Fibroblast of lung (primary cell): ENCODE measurements at regions not wholly inside any gene's neighbourhood (a gene's known extent, or its start where the extent isn't known, plus 50 kb on each side); places are given as distances from the start of the nearest gene placed in this dataset.

Experiments used
- DNase-seq, 2 donors: peaks; one replicate each; pipeline versions ENCODE4 v3.0.0 to v3.0.0-alpha.2; 2010; ENCODE audit warnings: low read depth in 2 of 2
- H2AFZ ChIP-seq: 2 replicates; pipeline ENCODE4 v1.5.1; 2012; ENCODE audit warnings: low read length, control low read depth, inconsistent platforms
- H3K27ac ChIP-seq: 2 replicates; pipeline ENCODE4 v1.5.1; 2011; ENCODE audit warnings: low read length, control low read depth; ENCODE audit not compliant: insufficient read depth
- H3K27me3 ChIP-seq: 2 replicates; pipeline ENCODE4 v1.5.1; 2011; ENCODE audit warnings: mild to moderate bottlenecking, low read length; ENCODE audit not compliant: control insufficient read depth, insufficient read depth
- H3K36me3 ChIP-seq: 2 replicates; pipeline ENCODE4 v1.5.1; 2011; ENCODE audit warnings: low read length; ENCODE audit not compliant: control insufficient read depth, insufficient read depth
- H3K4me1 ChIP-seq: 2 replicates; pipeline ENCODE4 v1.5.1; 2011; ENCODE audit warnings: low read length; ENCODE audit not compliant: control insufficient read depth, insufficient read depth; ENCODE audit errors: extremely low read depth
- H3K4me2 ChIP-seq: 2 replicates; pipeline ENCODE4 v1.5.1; 2011; ENCODE audit warnings: low read length, control low read depth; ENCODE audit not compliant: insufficient read depth; ENCODE audit errors: extremely low read depth
- H3K4me3 ChIP-seq, 4 experiments: fragments of 200-600 bp in 1 of 4; sonication (generic) in 1 of 4; replicated peaks in 1 of 4; 2 replicates each; pipeline ENCODE4 v1.5.1; 2011 to 2016; ENCODE audit warnings: low read length in 4 of 4, low read depth in 3 of 4, mild to moderate bottlenecking in 3 of 4, control low read depth in 2 of 4, inconsistent platforms in 1 of 4, mixed read lengths in 1 of 4; ENCODE audit not compliant: insufficient read depth in 1 of 4; ENCODE audit errors: control extremely low read depth in 1 of 4
- H3K79me2 ChIP-seq: 2 replicates; pipeline ENCODE4 v1.5.1; 2012; ENCODE audit warnings: mild to moderate bottlenecking, low read length, inconsistent platforms; ENCODE audit not compliant: control insufficient read depth, insufficient read depth
- H3K9ac ChIP-seq: 2 replicates; pipeline ENCODE4 v1.5.1; 2011; ENCODE audit warnings: mild to moderate bottlenecking, low read length, control low read depth; ENCODE audit not compliant: insufficient read depth
- H3K9me3 ChIP-seq: 2 replicates; pipeline ENCODE4 v1.5.1; 2012; ENCODE audit warnings: low read depth, low read length; ENCODE audit not compliant: control insufficient read depth, insufficient read depth
- H4K20me1 ChIP-seq: 2 replicates; pipeline ENCODE4 v1.5.1; 2011; ENCODE audit warnings: low read length; ENCODE audit not compliant: control insufficient read depth, insufficient read depth; ENCODE audit errors: extremely low read depth
- CTCF ChIP-seq, 2 donors: IDR thresholded peaks in 1 of 2; conservative IDR thresholded peaks in 1 of 2; 1 replicate in 1 of 2; 2 replicates in 1 of 2; pipeline ENCODE4 v1.5.1; 2011 to 2012; ENCODE audit warnings: low read length in 2 of 2, control low read depth in 1 of 2, inconsistent platforms in 1 of 2, low read depth in 1 of 2, mild to moderate bottlenecking in 1 of 2
- EZH2 ChIP-seq: IDR thresholded peaks from 2 replicates; pipeline ENCODE4 v1.5.1; 2012; ENCODE audit warnings: low read length, control low read depth, mild to moderate bottlenecking; ENCODE audit errors: missing control alignments

GRCh38 chr4:117941611-117942010, 92.7 kb upstream of the NDST3 start:
- Histone ChIP-seq H3K4me1 (no peaks in the 10 kb centered on the region), H4K20me1 (no peaks in the 10 kb centered on the region), H2AFZ (no peak overlapping the region), H3K9me3 (no peaks in the 10 kb centered on the region), H3K27ac (no peak overlapping the region), H3K36me3 (no peaks in the 10 kb centered on the region), H3K27me3 (no peaks in the 10 kb centered on the region), H3K4me2 (no peak overlapping the region), H3K4me3 (no peak overlapping the region), H3K9ac (no peak overlapping the region), H3K79me2 (no peaks in the 10 kb centered on the region)
- TF ChIP-seq EZH2 (no peak), CTCF (conservative IDR thresholded peaks at IDR 0.05 in 1 of 2, IDR thresholded peaks at IDR 0.05 in 1 of 2; ENCODE audit: low read depth in 1 of 2, low read length in 2 of 2) (no peak)
- no peak for DNase-seq

GRCh38 chr4:117949621-117950020, 84.7 kb upstream of the NDST3 start:
- TF ChIP-seq CTCF (conservative IDR thresholded peaks at IDR 0.05 in 1 of 2, IDR thresholded peaks at IDR 0.05 in 1 of 2; ENCODE audit: low read depth in 1 of 2, low read length in 2 of 2) = no peak
- no peak for TF ChIP-seq EZH2
- Histone ChIP-seq H3K4me1 (no peaks in the 10 kb centered on the region), H3K4me2 (no peak overlapping the region), H3K9ac (no peak overlapping the region), H3K27me3 (no peaks in the 10 kb centered on the region), H2AFZ (no peak overlapping the region), H3K27ac (no peak overlapping the region), H4K20me1 (no peaks in the 10 kb centered on the region), H3K36me3 (no peaks in the 10 kb centered on the region), H3K9me3 (no peaks in the 10 kb centered on the region), H3K4me3 (no peak overlapping the region), H3K79me2 (no peaks in the 10 kb centered on the region)
- no peak for DNase-seq

GRCh38 chr4:117957571-117957970, 76.7 kb upstream of the NDST3 start:
- no peak overlapping the region for H3K9ac ChIP-seq
- H3K27ac ChIP-seq = no peak overlapping the region
- H3K79me2 ChIP-seq = no peaks in the 10 kb centered on the region
- no peak for DNase-seq
- no peak overlapping the region for H3K4me3 ChIP-seq
- H3K9me3 ChIP-seq = no peaks in the 10 kb centered on the region
- H3K27me3 ChIP-seq = no peaks in the 10 kb centered on the region
- H3K4me2 ChIP-seq = no peak overlapping the region
- no peaks in the 10 kb centered on the region for H3K4me1 ChIP-seq
- no peaks in the 10 kb centered on the region for H3K36me3 ChIP-seq
- no peak for TF ChIP-seq EZH2
- TF ChIP-seq CTCF (conservative IDR thresholded peaks at IDR 0.05 in 1 of 2, IDR thresholded peaks at IDR 0.05 in 1 of 2; ENCODE audit: low read depth in 1 of 2, low read length in 2 of 2) = no peak
- no peaks in the 10 kb centered on the region for H4K20me1 ChIP-seq
- H2AFZ ChIP-seq = no peak overlapping the region
